ENCODE measurements at regions not wholly inside any gene's neighbourhood (a gene's known extent, or its start where the extent isn't known, plus 50 kb on each side); places are given as distances from the start of the nearest gene placed in this dataset.
"Not testable (repeated sequence)": the region's sequence is repeated elsewhere in the genome, so short reads cannot be mapped to it uniquely, and the experiment has no call there.

GRCh38 chr16:13835935-13836730 lies 83.8 kb upstream of the ERCC4 start:
- H3K4me3 ChIP-seq (ENCODE audit: low read depth, low read length), result no peak overlapping the region
- no peak for DNase-seq (ENCODE audit: low read depth)
- no peak for TF ChIP-seq CTCF (IDR thresholded peaks at IDR 0.05; ENCODE audit: insufficient read depth, low read depth, low read length)

- DNase-seq (ENCODE audit: low read depth), result no peak
- no peak for TF ChIP-seq CTCF (IDR thresholded peaks at IDR 0.05; ENCODE audit: insufficient read depth, low read depth, low read length)
- no peak overlapping the region for H3K4me3 ChIP-seq (ENCODE audit: low read depth, low read length)
Observed at GRCh38 chr16:13838401-13839190, 81.4 kb upstream of the ERCC4 start.

- TF ChIP-seq CTCF (IDR thresholded peaks at IDR 0.05; ENCODE audit: insufficient read depth, low read depth, low read length), result no peak
- no peak overlapping the region for H3K4me3 ChIP-seq (ENCODE audit: low read depth, low read length)
- DNase-seq (ENCODE audit: low read depth), result no peak
Observed at GRCh38 chr16:13839577-13839976, 80.4 kb upstream of the ERCC4 start.

- TF ChIP-seq CTCF (IDR thresholded peaks at IDR 0.05; ENCODE audit: insufficient read depth, low read depth, low read length), result no peak
- H3K4me3 ChIP-seq (ENCODE audit: low read depth, low read length), result no peak overlapping the region
- DNase-seq (ENCODE audit: low read depth), result no peak
Observed at GRCh38 chr16:13845232-13845631, 74.7 kb upstream of the ERCC4 start.

- TF ChIP-seq CTCF (IDR thresholded peaks at IDR 0.05; ENCODE audit: insufficient read depth, low read depth, low read length), result no peak
- DNase-seq (ENCODE audit: low read depth), result no peak
- H3K4me3 ChIP-seq (ENCODE audit: low read depth, low read length), result no peak overlapping the region
Observed at GRCh38 chr16:13848795-13849194, 71.2 kb upstream of the ERCC4 start.

GRCh38 chr16:13850173-13850572 lies 69.8 kb upstream of the ERCC4 start:
- not testable (repeated sequence) for H3K4me3 ChIP-seq (ENCODE audit: low read depth, low read length)

GRCh38 chr16:13852827-13853226 lies 67.1 kb upstream of the ERCC4 start:
- H3K4me3 ChIP-seq (ENCODE audit: low read depth, low read length), result no peak overlapping the region
- no peak for TF ChIP-seq CTCF (IDR thresholded peaks at IDR 0.05; ENCODE audit: insufficient read depth, low read depth, low read length)
- DNase-seq (ENCODE audit: low read depth), result no peak

More at GRCh38 chr16:13850173-13850572, 69.8 kb upstream of the ERCC4 start:
- not testable (repeated sequence) for DNase-seq (ENCODE audit: low read depth)

Measured in fibroblast of villous mesenchyme (primary cell).